HCT116 (cell line): ENCODE measurements at regions not wholly inside any gene's neighbourhood (a gene's known extent, or its start where the extent isn't known, plus 50 kb on each side); places are given as distances from the start of the nearest gene placed in this dataset.

Source experiments
- ATAC-seq: fragments of 200-7000 bp; cut with Tn5 transposase; 2 replicates; pipeline ENCODE4 v1.9.1; 2020; ENCODE audit warnings: mild to moderate bottlenecking, moderate library complexity
- BruUV-seq: library from RNA; stranded (reverse); fragments of 400-500 nt; replicated peaks from 2 replicates; lab custom pipeline; 2021; lab: Mats Ljungman, UMichigan
- CTCF ChIA-PET: fragments of 300-600 bp; sonication (Branson Sonifier 250); formaldehyde crosslinking; loops from one replicate; lab custom pipeline; 2021; ENCODE audit warnings: antibody characterized with exemption; lab: Charles Lee
- POLR2A ChIA-PET: fragments of 300-600, 350-600 bp; sonication (Branson Sonifier 250); formaldehyde crosslinking; loops from one replicate; lab custom pipeline; 2021; ENCODE audit warnings: antibody characterized with exemption; lab: Charles Lee
- RAD21 ChIA-PET, 2 experiments: fragments of 300-600 bp; sonication (Branson Sonifier 250); formaldehyde crosslinking; loops; one replicate each; lab custom pipeline; 2023; ENCODE audit warnings: low total read pairs in 2 of 2; ENCODE audit not compliant: uncharacterized antibody in 2 of 2, unreplicated experiment in 2 of 2, low non-redundant PET in 1 of 2; lab: Charles Lee
- DNase-seq: peaks from one replicate; pipeline ENCODE4 v3.0.0-alpha.2; 2010; ENCODE audit warnings: low read depth, low spot score
- H2AFZ ChIP-seq: fragments of 200-600 bp; shearing (Covaris generic), sonication (generic); 2 replicates; pipeline ENCODE4 v1.6.1; 2017; ENCODE audit warnings: low read depth, mixed run types, mixed read lengths, antibody characterized with exemption, low read length; ENCODE audit not compliant: poor library complexity, severe bottlenecking
- H3K27ac ChIP-seq: 2 replicates; pipeline ENCODE4 v1.5.1; 2012; ENCODE audit warnings: low read depth, low read length
- H3K27me3 ChIP-seq: fragments of 200-600 bp; sonication (generic); 2 replicates; pipeline ENCODE4 v1.6.1; 2016; ENCODE audit warnings: mixed run types, low read length, mixed read lengths; ENCODE audit not compliant: insufficient read depth
- H3K36me3 ChIP-seq, 2 experiments: fragments of 200-500 bp in 1 of 2; fragments of 200-600 bp in 1 of 2; sonication (Bioruptor generic) in 1 of 2; sonication (generic) in 1 of 2; 2 replicates each; pipeline versions ENCODE4 v1.5.1 to v1.6.1; 2014 to 2016; ENCODE audit warnings: low read length in 2 of 2, inconsistent platforms in 1 of 2, mixed read lengths in 1 of 2, mixed run types in 1 of 2; ENCODE audit not compliant: insufficient read depth in 2 of 2, control insufficient read depth in 1 of 2
- H3K4me1 ChIP-seq, 2 experiments: fragments of 200-600 bp in 1 of 2; sonication (generic) in 1 of 2; 2 replicates each; pipeline versions ENCODE4 v1.5.1 to v1.6.1; 2012 to 2017; ENCODE audit warnings: low read length in 2 of 2, inconsistent platforms in 1 of 2, mild to moderate bottlenecking in 1 of 2, mixed read lengths in 1 of 2, mixed run types in 1 of 2, moderate library complexity in 1 of 2; ENCODE audit not compliant: insufficient read depth in 2 of 2, control insufficient read depth in 1 of 2
- H3K4me2 ChIP-seq: fragments of 200-600 bp; sonication (generic); 2 replicates; pipeline ENCODE4 v1.6.1; 2017; ENCODE audit warnings: mixed run types, low read length, mixed read lengths
- H3K4me3 ChIP-seq, 2 experiments: fragments of 200-600 bp in 1 of 2; sonication (generic) in 1 of 2; replicated peaks in 1 of 2; 2 replicates each; pipeline ENCODE4 v1.5.1; 2011 to 2016; ENCODE audit warnings: low read length in 2 of 2, control low read depth in 1 of 2, low read depth in 1 of 2, mild to moderate bottlenecking in 1 of 2, mixed read lengths in 1 of 2, mixed run types in 1 of 2
- H3K79me2 ChIP-seq: fragments of 200-600 bp; sonication (generic); 2 replicates; pipeline ENCODE4 v1.6.1; 2017; ENCODE audit warnings: mild to moderate bottlenecking, mixed run types, low read length, moderate library complexity, mixed read lengths; ENCODE audit not compliant: insufficient read depth
- H3K9ac ChIP-seq: fragments of 200-600 bp; sonication (generic); 2 replicates; pipeline ENCODE4 v1.6.1; 2016; ENCODE audit warnings: low read length, mixed read lengths
- H3K9me2 ChIP-seq: fragments of 200-600 bp; sonication (generic), shearing (Covaris generic); 2 replicates; pipeline ENCODE4 v1.6.1; 2017; ENCODE audit warnings: mixed run types, mild to moderate bottlenecking, moderate library complexity; ENCODE audit not compliant: insufficient read depth
- H3K9me3 ChIP-seq, 2 experiments: fragments of 200-500 bp in 1 of 2; fragments of 200-600 bp in 1 of 2; sonication (Bioruptor generic) in 1 of 2; sonication (generic) in 1 of 2; 2 replicates each; pipeline ENCODE4 v1.6.1; 2014 to 2017; ENCODE audit warnings: low read length in 2 of 2, mixed read lengths in 2 of 2, inconsistent platforms in 1 of 2, low read depth in 1 of 2, mild to moderate bottlenecking in 1 of 2, mixed run types in 1 of 2, moderate library complexity in 1 of 2; ENCODE audit not compliant: control insufficient read depth in 1 of 2, insufficient read depth in 1 of 2
- H4K20me1 ChIP-seq: fragments of 200-600 bp; sonication (generic), shearing (Covaris generic); 2 replicates; pipeline ENCODE4 v1.6.1; 2017; ENCODE audit warnings: mixed run types, mild to moderate bottlenecking, moderate library complexity; ENCODE audit not compliant: insufficient read depth
- ATF3 ChIP-seq: IDR thresholded peaks from 2 replicates; pipeline ENCODE4 v1.6.1; 2012
- CBX3 ChIP-seq: IDR thresholded peaks from 2 replicates; pipeline ENCODE4 v1.6.1; 2012; ENCODE audit warnings: low read depth
- CTCF ChIP-seq, 3 experiments: fragments of 200-600 bp in 1 of 3; sonication (generic) in 1 of 3; IDR thresholded peaks in 2 of 3; conservative IDR thresholded peaks in 1 of 3; 2 replicates each; pipeline ENCODE4 v1.5.1; 2012 to 2017; ENCODE audit warnings: low read depth in 2 of 3, low read length in 2 of 3, antibody characterized with exemption in 1 of 3, borderline replicate concordance in 1 of 3, control low read depth in 1 of 3, mild to moderate bottlenecking in 1 of 3, mixed read lengths in 1 of 3, mixed run types in 1 of 3, moderate library complexity in 1 of 3; ENCODE audit not compliant: insufficient read depth in 1 of 3
- EZH2phosphoT487 ChIP-seq: fragments of 200-600 bp; IDR thresholded peaks from 2 replicates; pipeline ENCODE4 v1.6.1; 2018; ENCODE audit warnings: antibody characterized with exemption, borderline replicate concordance
- FOSL1 ChIP-seq: IDR thresholded peaks from 2 replicates; pipeline ENCODE4 v1.6.1; 2012; ENCODE audit warnings: low read depth
- POLR2A ChIP-seq: IDR thresholded peaks from 2 replicates; pipeline ENCODE4 v1.7.0; 2011; ENCODE audit warnings: borderline replicate concordance; ENCODE audit not compliant: insufficient read depth, insufficient read length; ENCODE audit errors: extremely low read depth
- SIN3A ChIP-seq: IDR thresholded peaks from 2 replicates; pipeline ENCODE4 v1.6.1; 2012; ENCODE audit warnings: low read depth
- SP1 ChIP-seq: IDR thresholded peaks from 2 replicates; pipeline ENCODE4 v1.6.1; 2012; ENCODE audit warnings: low read depth
- SRF ChIP-seq: IDR thresholded peaks from 2 replicates; pipeline ENCODE4 v1.6.1; 2012; ENCODE audit warnings: low read depth
- ZBTB33 ChIP-seq: IDR thresholded peaks from 2 replicates; pipeline ENCODE4 v1.6.1; 2011; ENCODE audit warnings: mild to moderate bottlenecking, low read length, moderate library complexity; ENCODE audit not compliant: insufficient replicate concordance; ENCODE audit errors: extremely low read depth
- intact Hi-C: fragments of 100-400 bp; cut with micrococcal nuclease; formaldehyde crosslinking; loops from 2 replicates; pipeline ENCODE4 v1.10.0; 2022

GRCh38 chr1:224864006-224864405, 65.5 kb upstream of the DNAH14 start:
- Histone ChIP-seq H3K9ac (no peak overlapping the region), H2AFZ (no peak overlapping the region), H4K20me1 (no peaks in the 10 kb centered on the region), H3K4me3 (no peak overlapping the region), H3K36me3 (no peaks in the 10 kb centered on the region), H3K27ac (no peak overlapping the region), H3K4me1 (no peaks in the 10 kb centered on the region), H3K4me2 (no peak overlapping the region), H3K9me3 (peaks cover 4 to 7% of the 10 kb centered on the region in 2 experiments; a peak in 2 of 4 replicates), H3K27me3 (no peaks in the 10 kb centered on the region), H3K79me2 (no peaks in the 10 kb centered on the region), H3K9me2 (no peaks in the 10 kb centered on the region)
- ChIA-PET POLR2A (no interaction called here), CTCF (no interaction called here), RAD21 (no interaction called here)
- intact Hi-C loops: no loop called here
- no TSS peak for BruUV-seq
- TF ChIP-seq SIN3A (no peak), SP1 (no peak), FOSL1 (no peak), POLR2A (no peak), CTCF (IDR thresholded peaks at IDR 0.05 in 2 of 3, conservative IDR thresholded peaks at IDR 0.05 in 1 of 3; ENCODE audit: borderline replicate concordance in 1 of 3, insufficient read depth in 1 of 3, low read depth in 2 of 3, low read length in 2 of 3) (no peak), SRF (no peak), ATF3 (no peak), EZH2phosphoT487 (no peak), CBX3 (no peak), ZBTB33 (no peak)
- no peak for DNase-seq
- ATAC-seq: no peak
